ENCODE measurements at regions not wholly inside any gene's neighbourhood (a gene's known extent, or its start where the extent isn't known, plus 50 kb on each side); places are given as distances from the start of the nearest gene placed in this dataset.

DNA sequence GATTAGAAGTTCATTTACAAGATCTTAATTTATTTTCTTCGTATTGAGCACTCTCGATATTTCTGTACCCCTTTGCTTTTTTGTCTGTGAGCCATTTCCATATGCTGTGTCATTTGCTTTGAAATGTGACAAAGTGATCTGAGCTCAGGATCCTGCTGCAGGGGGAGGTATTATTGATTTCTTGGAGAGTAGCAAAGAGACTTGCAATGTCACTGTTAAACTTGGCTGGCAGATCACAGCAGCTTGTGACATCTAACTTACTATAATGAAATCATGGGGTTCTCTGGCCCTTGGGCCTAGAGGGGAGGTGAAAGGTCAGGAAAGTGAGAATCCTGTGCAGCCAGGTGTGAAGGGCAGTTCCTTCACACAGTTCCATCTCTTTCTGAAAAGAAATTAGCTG is 923.4 kb downstream of the REEP3 start:
- no peak for DNase-seq

DNA sequence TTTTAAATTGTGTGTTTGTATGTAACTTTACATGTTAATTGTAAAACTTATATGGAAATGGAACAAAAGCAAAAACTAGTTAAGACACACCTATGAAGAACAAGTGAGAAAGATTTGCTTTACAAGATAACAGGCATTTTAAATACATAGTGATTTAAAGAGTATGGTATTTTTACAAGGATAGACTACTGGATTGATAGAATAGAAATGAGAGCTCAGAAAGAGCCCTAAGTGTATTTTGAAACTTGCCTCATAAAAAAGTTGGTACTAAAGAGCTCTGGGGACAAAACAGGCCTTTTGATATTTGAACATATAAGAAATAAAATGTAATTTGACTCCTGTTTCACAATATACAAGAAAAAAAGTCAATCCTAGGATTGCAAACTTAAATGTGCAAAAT is 928.4 kb downstream of the REEP3 start:
- no peak for DNase-seq

DNA sequence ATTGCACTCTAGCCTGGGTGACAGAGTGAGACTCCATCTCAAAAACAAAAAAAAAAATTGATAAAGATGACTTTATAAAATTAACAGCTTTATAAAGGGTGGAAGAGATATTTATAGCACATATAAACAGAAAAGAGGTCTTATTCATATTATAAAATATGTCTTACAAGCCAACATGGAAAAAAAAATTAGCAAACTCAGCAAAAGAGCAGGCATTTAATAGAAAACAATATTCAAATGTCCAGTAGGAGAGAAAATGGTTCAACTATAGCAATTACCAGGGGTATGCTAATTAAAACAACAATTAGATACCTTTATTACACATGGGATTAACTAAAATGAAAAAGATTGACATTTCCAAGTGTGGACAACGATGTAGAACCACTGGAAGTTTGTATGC is 929.1 kb downstream of the REEP3 start:
- DNase-seq: no peak

- DNase-seq: no peak
Measured at GRCh38 chr10:64454962-64455361, 933.8 kb downstream of the REEP3 start.

GRCh38 chr10:64458306-64458705 is 937.1 kb downstream of the REEP3 start:
- no peak for DNase-seq

GRCh38 chr10:64463406-64463805 is 942.2 kb downstream of the REEP3 start:
- no peak for DNase-seq

DNA sequence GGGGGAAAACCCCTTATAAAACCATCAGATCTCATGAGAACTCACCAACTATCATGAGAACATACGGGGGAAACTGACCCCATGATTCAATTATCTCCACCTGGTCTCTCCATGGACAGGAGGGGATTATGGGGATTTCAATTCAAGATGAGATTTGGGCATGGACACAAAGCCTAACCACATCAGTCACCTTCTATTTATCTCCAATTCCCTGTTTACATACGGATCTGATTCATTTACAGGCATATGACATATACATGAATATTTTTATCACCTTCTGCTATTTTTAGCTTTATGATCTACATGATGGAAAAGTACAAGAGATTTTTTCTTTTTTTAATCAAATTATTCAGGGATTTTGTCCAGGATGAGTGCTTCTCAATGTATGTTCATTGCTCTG is 944.5 kb downstream of the REEP3 start:
- no peak for DNase-seq

DNA sequence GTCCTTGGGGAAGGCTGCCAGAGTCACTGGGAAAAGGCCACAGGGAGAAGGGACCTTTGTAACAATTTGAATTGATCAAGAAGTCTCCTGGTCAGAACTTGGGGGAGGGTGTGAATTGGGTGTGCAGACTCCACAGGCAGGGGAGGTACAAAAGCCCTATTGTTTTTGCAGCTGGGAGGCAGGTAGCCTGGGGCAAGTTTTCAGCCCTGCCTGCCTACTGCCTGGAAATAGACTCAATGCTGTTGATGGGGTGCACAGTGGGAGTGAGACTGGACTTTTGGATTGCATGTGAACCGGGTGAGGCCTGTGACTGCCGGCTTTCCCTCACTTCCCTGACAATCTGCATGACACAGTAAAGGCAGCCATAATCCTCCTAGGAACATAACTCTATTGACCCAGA is 947.0 kb downstream of the REEP3 start:
- DNase-seq: no peak

DNA sequence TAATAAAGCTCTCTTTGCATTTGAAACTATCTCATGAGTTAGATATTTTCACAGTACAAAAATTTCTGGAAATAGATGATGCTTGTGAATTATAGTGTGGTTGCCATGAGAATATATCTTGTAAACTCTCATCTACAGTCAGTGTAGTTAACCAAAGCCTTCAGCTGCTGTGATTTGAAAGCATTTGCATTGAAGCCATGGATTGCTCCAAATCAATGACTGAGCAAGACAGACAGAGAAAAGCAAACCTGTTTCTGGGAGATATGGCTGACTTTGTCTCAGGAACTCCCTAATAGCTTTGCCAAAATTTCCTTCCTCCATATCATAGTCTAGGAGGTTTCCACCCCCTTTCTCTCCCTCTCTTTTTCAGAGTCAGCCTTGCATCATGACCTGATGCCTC is 955.3 kb downstream of the REEP3 start:
- DNase-seq: no peak

- no peak for DNase-seq
Measured at GRCh38 chr10:64477791-64478190, 956.6 kb downstream of the REEP3 start.

DNA sequence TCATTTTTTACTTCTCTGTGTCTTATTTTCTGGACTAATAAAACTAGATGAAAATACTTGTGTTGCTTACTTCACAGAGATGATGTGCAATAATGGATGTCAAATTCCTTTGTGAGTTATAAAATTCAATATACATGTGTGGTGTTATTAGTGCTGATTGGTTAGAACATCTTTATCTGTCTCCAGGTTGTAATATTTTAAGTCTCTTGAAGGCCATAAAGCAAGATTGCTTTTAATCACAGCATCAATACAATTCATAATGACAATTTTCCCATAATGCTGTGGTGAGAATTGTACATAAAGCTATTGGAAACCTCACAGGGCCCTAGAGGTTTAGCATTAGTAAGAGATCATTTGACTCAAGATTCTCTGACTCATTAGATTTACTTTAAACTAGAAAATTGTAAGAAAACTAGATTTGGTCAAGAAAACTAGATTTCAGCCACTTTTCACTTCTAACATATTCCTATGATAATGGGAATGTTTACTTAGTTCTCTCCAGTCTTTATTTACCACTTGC is 963.7 kb downstream of the REEP3 start:
- peak; percentile 1 for DNase-seq

DNA sequence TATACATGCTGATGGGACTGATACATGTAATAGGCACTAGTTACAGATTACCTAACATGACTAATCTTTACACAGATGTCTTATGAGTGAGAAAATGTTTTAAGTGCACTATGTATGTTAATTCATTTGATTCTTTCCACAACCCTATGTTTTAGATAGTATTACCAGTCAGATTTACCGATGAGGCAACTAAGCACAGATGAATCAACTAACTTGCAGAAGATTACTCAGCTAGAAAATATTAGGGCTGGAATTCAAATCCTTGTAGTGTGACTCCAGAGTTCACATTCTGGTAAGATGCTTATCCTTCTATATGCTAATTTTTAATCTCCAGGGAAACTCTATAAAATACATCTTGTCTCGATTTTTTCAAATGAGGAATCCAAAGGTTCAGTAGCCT is 964.9 kb downstream of the REEP3 start:
- DNase-seq: peak; percentile 86

- DNase-seq: no peak
Measured at GRCh38 chr10:64486901-64487300, 965.7 kb downstream of the REEP3 start.

DNA sequence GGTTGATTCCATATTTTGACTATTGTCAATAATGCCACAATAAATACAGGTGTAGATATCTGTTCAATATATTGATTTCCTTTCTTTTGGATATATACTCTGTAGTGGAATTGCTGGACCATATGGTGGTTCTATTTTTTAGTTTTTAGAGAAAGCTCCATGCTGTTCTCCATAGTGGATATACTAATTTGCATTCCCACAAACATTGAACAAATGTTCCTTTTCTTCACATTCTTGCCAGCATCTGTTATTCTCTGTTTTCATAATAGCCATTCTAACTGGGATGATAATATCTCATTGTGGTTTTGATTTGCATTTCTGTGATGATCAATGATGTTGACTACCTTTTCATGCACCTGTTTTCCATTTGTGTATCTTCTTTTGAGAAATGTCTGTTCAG is 973.7 kb downstream of the REEP3 start:
- DNase-seq: no peak

DNA sequence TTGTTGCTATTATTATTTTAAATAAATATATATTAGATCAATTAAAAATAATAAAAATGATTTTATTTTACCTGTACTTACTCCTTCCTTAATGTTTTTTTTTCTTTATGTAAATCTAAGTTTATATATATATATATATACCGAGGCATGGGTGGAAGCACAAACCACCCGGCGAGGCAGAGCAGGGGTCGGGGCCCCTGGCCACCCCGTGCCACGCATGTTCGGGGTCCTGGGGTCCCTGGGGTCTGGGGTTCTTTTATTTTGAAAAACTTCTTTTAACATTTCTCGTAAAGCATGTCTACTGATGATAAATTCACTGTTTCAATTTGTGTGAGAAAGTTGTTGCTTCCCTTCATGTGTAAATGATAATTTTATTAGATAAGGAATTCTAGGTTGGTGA is 976.1 kb downstream of the REEP3 start:
- DNase-seq: no peak

- no peak for DNase-seq
Measured at GRCh38 chr10:64501807-64502206, 980.6 kb downstream of the REEP3 start.

DNA sequence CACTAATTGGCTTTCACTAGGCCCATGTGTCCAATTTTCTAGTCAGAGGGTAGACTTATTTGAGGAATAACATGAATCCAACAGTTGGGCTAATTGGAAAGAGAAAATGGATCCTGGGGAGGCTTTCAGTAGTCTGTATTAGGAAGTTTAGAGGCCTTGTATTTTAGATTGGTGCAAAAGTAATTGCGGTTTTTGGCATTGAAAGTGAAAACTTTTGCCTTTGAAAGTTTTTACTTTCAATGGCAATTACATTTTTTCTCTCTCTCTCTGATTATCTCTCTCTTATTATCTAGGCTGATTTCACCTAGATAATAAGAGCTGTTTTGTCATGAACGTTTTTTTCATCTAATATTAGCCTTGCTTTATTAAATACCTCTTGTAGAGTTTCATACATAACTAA is 981.7 kb downstream of the REEP3 start:
- DNase-seq: no peak

DNA sequence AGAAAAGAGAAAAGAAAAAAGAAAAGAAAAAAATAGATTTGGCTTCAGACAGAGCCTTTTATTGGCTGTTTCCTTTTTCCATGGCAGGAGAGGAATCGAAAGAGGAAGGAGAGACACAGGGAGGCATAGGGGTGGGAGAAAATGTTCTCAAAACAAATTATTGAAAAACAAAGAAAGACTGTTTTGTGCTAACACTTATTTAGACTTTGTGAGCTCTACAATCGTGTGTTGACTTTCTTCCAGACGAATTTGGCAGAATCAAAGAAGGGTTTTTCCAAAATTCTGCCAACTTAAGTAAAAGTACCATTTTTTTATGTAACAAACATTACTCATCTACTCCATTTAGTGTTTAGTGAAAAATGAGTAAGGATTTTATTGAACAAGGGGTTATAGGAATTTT is 982.2 kb downstream of the REEP3 start:
- DNase-seq: no peak

DNA sequence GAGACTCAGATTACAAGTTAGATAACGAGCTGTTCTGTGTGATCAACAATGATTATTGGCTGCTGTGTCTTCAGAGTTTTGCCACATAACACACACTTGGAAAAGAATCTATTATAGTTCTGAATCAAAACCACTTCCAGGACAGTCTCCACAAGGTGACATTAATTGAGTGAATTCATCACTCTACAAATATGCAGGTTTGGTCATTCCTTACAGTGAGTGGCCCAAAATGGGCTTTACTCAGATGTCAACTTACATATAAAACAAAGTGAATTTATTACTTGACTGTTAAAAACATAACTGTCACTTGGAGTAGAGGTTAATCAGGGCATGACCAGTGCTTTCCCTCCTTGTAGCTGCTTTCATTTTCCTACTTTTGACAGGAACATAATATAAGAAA is 984.3 kb downstream of the REEP3 start:
- DNase-seq: no peak

DNA sequence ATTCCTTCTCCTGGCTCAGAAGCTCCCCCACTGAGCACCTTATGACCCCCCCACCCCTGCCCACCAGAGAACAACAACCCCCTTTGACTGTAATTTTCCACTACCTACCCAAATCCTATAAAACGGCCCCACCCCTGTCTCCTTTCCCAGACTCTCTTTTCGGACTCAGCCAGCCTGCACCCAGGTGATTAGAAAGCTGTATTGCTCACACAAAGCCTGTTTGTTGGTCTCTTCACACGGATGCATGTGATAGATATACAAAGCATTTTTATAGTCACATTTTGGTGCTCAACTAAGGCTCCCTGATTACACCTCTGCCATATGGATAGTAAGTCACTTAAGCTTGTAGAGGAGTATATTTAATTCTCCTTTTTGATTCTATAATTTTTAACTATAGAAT is 985.8 kb downstream of the REEP3 start:
- no peak for DNase-seq

- DNase-seq: no peak
Measured at GRCh38 chr10:64507651-64508028, 986.4 kb downstream of the REEP3 start.

DNA sequence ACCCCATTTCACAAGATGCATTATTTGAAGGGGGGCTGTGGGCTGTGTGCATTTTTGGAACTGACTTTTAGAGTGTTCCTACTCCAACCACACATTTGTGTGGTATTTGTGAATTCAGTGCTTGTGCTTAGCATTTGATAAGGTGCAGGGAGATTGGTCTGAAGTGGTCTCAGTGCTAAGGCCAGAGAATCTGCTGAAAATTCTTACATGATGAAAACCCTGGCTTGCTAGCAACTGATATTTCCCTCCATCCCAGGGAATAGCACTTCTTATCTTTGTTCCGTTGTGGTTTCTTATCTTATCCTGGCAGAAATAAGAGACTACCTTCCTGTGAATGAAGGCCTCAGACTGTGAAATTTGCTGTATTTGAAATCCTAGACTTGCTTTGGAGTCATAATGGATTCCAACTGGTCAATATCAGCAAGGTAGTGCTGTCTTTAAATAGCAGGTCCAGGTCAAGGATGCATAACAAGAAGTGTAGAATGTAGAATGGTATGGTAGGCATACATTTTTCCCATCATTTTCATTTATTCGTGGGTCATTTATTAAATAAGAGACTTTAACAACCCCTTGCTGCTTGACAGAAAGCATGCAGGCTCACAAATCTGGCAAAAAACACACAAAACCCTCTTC is 986.9 kb downstream of the REEP3 start:
- no peak for DNase-seq

- no peak for DNase-seq
Measured at GRCh38 chr10:64515970-64516699, 994.9 kb downstream of the REEP3 start.

DNA sequence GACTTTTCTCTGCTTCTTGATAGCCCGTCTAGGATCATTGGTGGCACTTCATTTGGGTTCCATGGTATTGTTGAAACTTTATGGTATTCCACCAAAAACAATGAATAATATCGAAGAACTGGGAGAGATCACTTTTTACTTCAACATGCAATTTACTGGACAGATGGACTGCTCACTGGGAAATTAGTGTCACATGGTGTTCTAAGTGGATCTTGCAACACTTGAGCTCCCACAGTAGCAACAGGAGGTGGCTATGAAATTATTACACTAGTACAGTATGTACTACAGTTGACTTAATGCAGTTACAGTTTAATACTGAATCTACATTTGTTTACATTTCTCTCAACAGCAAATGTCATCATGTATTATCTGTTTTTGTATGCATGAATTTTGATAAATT is 997.3 kb downstream of the REEP3 start:
- no peak for DNase-seq

- no peak for DNase-seq
Measured at GRCh38 chr10:64519427-64519826, 998.2 kb downstream of the REEP3 start.
